Panc1 (cell line): ENCODE measurements at regions not wholly inside any gene's neighbourhood (a gene's known extent, or its start where the extent isn't known, plus 50 kb on each side); places are given as distances from the start of the nearest gene placed in this dataset.

Source experiments
- ATAC-seq: fragments of 200-7000 bp; cut with Tn5 transposase; 2 replicates; pipeline ENCODE4 v1.9.1; 2020; ENCODE audit warnings: mild to moderate bottlenecking, moderate library complexity
- BruUV-seq: library from RNA; stranded (reverse); fragments of 400-500 nt; replicated peaks from 2 replicates; lab custom pipeline; 2021; lab: Mats Ljungman, UMichigan
- CTCF ChIA-PET: fragments of 300-600 bp; sonication (Branson Sonifier 250); formaldehyde crosslinking; loops from one replicate; lab custom pipeline; 2022; ENCODE audit warnings: antibody characterized with exemption; lab: Charles Lee
- POLR2A ChIA-PET: fragments of 300-600 bp; sonication (Branson Sonifier 250); formaldehyde crosslinking; loops from one replicate; lab custom pipeline; 2022; ENCODE audit warnings: antibody characterized with exemption; lab: Charles Lee
- DNase-seq: peaks from one replicate; pipeline ENCODE4 v3.0.0-alpha.2; 2010; ENCODE audit warnings: low read depth, low spot score
- H3K27ac ChIP-seq: 2 replicates; pipeline ENCODE4 v1.5.1; 2011; ENCODE audit warnings: mild to moderate bottlenecking, low read length, inconsistent platforms
- H3K27me3 ChIP-seq: fragments of 200-500 bp; sonication (Bioruptor generic); 2 replicates; pipeline ENCODE4 v1.6.0; 2014; ENCODE audit warnings: low read length, inconsistent platforms; ENCODE audit not compliant: control insufficient read depth, insufficient read depth
- H3K36me3 ChIP-seq: fragments of 200-500 bp; sonication (Bioruptor generic); 2 replicates; pipeline ENCODE4 v1.5.1; 2014; ENCODE audit warnings: inconsistent platforms, mild to moderate bottlenecking, low read length, moderate library complexity; ENCODE audit not compliant: control insufficient read depth, insufficient read depth
- H3K4me1 ChIP-seq: 2 replicates; pipeline ENCODE4 v1.5.1; 2011; ENCODE audit warnings: inconsistent platforms, mild to moderate bottlenecking, low read length, moderate library complexity; ENCODE audit not compliant: control insufficient read depth, insufficient read depth
- H3K4me3 ChIP-seq, 2 experiments: 2 replicates each; pipeline ENCODE4 v1.5.1; 2011 to 2012; ENCODE audit warnings: low read depth in 2 of 2, low read length in 2 of 2, mild to moderate bottlenecking in 2 of 2, inconsistent platforms in 1 of 2, moderate library complexity in 1 of 2
- H3K9me3 ChIP-seq: fragments of 200-500 bp; sonication (Bioruptor generic); 2 replicates; pipeline ENCODE4 v1.5.1; 2014; ENCODE audit warnings: low read depth, mild to moderate bottlenecking, inconsistent platforms, low read length, moderate library complexity; ENCODE audit not compliant: control insufficient read depth, insufficient read depth
- POLR2AphosphoS5 ChIP-seq: IDR thresholded peaks from 2 replicates; pipeline ENCODE4 v1.6.1; 2012; ENCODE audit warnings: mild to moderate bottlenecking, low read depth, low read length, moderate library complexity
- SIN3A ChIP-seq: IDR thresholded peaks from 2 replicates; pipeline ENCODE4 v1.6.1; 2012; ENCODE audit warnings: low read depth, mild to moderate bottlenecking, low read length, moderate library complexity, borderline replicate concordance; ENCODE audit not compliant: insufficient read depth
- TCF7L2 ChIP-seq: IDR thresholded peaks from 2 replicates; pipeline ENCODE4 v1.6.1; 2011; ENCODE audit warnings: mild to moderate bottlenecking, low read depth, low read length, inconsistent platforms
- in situ Hi-C: cut with HindIII; loops from 2 replicates; pipeline ENCODE4 v1.10.0; 2016; ENCODE audit warnings: low sequenced_read_pairs, low pct_unique_long_range_greater_than_20kb
- intact Hi-C: fragments of 100-400 bp; cut with micrococcal nuclease; formaldehyde crosslinking; loops from one replicate; pipeline ENCODE4 v1.10.0; 2022; ENCODE audit not compliant: unreplicated experiment
- TF ChIP-seq, protein P1 (sequence below): fragments of 450-650 bp; IDR thresholded peaks from 2 replicates; pipeline ENCODE4 v1.5.1; 2017; ENCODE audit warnings: mild to moderate bottlenecking
- TF ChIP-seq, protein P2 (sequence below), 2 experiments: IDR thresholded peaks; 2 replicates each; pipeline ENCODE4 v1.6.1; 2011 to 2012; ENCODE audit warnings: low read depth in 2 of 2, control low read depth in 1 of 2, low read length in 1 of 2, mild to moderate bottlenecking in 1 of 2, moderate library complexity in 1 of 2; ENCODE audit not compliant: insufficient read depth in 1 of 2

DNA sequence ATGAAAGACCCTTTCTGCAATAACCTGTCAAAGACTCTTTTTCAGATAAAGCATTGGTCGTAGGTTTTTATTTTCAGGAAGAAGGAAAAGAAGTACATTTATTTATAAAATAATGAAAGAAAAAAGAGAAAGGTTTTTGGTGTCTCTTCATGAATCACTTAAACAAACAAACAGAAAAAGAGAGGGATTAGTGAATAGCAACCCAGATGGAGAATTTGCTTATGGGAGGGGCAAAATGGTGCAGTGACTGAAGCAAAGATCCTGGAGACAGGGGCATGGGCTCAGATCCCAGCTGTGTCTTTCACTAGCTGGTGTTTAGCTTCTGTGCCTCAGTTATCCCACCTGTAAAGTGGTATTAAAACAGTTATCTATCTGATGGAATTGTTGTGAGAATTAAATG, 78.6 kb upstream of the PFN2 start:
- ATAC-seq (no peak), DNase-seq (no peak)
- Histone ChIP-seq H3K36me3 (no peaks in the 10 kb centered on the region), H3K27ac (no peak overlapping the region), H3K9me3 (no peaks in the 10 kb centered on the region), H3K27me3 (no peaks in the 10 kb centered on the region), H3K4me3 (no peak overlapping the region), H3K4me1 (no peaks in the 10 kb centered on the region)
- no TSS peak for BruUV-seq
- in situ Hi-C loops, result no loop called here
- TF ChIP-seq SIN3A (no peak), TCF7L2 (no peak), POLR2AphosphoS5 (no peak)
- TF ChIP-seq, protein P1, sequence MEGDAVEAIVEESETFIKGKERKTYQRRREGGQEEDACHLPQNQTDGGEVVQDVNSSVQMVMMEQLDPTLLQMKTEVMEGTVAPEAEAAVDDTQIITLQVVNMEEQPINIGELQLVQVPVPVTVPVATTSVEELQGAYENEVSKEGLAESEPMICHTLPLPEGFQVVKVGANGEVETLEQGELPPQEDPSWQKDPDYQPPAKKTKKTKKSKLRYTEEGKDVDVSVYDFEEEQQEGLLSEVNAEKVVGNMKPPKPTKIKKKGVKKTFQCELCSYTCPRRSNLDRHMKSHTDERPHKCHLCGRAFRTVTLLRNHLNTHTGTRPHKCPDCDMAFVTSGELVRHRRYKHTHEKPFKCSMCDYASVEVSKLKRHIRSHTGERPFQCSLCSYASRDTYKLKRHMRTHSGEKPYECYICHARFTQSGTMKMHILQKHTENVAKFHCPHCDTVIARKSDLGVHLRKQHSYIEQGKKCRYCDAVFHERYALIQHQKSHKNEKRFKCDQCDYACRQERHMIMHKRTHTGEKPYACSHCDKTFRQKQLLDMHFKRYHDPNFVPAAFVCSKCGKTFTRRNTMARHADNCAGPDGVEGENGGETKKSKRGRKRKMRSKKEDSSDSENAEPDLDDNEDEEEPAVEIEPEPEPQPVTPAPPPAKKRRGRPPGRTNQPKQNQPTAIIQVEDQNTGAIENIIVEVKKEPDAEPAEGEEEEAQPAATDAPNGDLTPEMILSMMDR, result no peak
- TF ChIP-seq, protein P2, sequence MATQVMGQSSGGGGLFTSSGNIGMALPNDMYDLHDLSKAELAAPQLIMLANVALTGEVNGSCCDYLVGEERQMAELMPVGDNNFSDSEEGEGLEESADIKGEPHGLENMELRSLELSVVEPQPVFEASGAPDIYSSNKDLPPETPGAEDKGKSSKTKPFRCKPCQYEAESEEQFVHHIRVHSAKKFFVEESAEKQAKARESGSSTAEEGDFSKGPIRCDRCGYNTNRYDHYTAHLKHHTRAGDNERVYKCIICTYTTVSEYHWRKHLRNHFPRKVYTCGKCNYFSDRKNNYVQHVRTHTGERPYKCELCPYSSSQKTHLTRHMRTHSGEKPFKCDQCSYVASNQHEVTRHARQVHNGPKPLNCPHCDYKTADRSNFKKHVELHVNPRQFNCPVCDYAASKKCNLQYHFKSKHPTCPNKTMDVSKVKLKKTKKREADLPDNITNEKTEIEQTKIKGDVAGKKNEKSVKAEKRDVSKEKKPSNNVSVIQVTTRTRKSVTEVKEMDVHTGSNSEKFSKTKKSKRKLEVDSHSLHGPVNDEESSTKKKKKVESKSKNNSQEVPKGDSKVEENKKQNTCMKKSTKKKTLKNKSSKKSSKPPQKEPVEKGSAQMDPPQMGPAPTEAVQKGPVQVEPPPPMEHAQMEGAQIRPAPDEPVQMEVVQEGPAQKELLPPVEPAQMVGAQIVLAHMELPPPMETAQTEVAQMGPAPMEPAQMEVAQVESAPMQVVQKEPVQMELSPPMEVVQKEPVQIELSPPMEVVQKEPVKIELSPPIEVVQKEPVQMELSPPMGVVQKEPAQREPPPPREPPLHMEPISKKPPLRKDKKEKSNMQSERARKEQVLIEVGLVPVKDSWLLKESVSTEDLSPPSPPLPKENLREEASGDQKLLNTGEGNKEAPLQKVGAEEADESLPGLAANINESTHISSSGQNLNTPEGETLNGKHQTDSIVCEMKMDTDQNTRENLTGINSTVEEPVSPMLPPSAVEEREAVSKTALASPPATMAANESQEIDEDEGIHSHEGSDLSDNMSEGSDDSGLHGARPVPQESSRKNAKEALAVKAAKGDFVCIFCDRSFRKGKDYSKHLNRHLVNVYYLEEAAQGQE (IDR thresholded peaks at IDR 0.05; ENCODE audit: insufficient read depth in 1 of 2, low read depth in 2 of 2, low read length in 1 of 2), result no peak
- intact Hi-C loops, result no loop called here
- ChIA-PET POLR2A (no interaction called here), CTCF (no interaction called here)

DNA sequence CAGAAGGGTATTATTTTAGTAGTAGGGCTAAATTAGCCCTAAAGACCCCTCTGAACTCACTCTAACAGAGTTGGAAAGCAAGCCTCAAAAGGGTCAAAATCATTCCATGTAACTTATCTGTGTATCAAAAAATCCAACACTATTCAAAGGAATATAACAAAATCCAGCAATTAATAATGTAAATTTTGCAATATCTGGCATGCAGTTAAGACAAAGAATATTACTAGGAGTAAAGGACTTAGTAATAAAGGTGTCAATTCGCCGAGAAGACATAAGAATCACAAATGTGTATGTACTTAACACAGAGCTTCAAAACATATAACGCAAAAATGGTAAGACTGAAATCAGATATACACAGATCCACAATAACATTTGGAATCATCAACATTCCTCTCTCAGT, 71.2 kb upstream of the PFN2 start:
- no TSS peak for BruUV-seq
- ChIA-PET POLR2A (no interaction called here), CTCF (no interaction called here)
- Histone ChIP-seq H3K9me3 (peaks cover 21% of the 10 kb centered on the region; the same call in 1 of the 2 replicates), H3K27ac (no peak overlapping the region), H3K4me3 (no peak overlapping the region), H3K36me3 (no peaks in the 10 kb centered on the region), H3K27me3 (no peaks in the 10 kb centered on the region), H3K4me1 (no peaks in the 10 kb centered on the region)
- TF ChIP-seq, protein P1, result no peak
- TF ChIP-seq, protein P2 (IDR thresholded peaks at IDR 0.05; ENCODE audit: insufficient read depth in 1 of 2, low read depth in 2 of 2, low read length in 1 of 2), result no peak
- no peak for TF ChIP-seq POLR2AphosphoS5
- TF ChIP-seq TCF7L2, result no peak
- TF ChIP-seq SIN3A, result no peak
- ATAC-seq, result no peak
- in situ Hi-C loops (no loop called here), intact Hi-C loops (no loop called here)
- no peak for DNase-seq
